GM19468 (cell line): ENCODE measurements at regions not wholly inside any gene's neighbourhood (a gene's known extent, or its start where the extent isn't known, plus 50 kb on each side); places are given as distances from the start of the nearest gene placed in this dataset.

Experiments
- ATAC-seq: cut with Tn5 transposase; IDR thresholded peaks from one replicate; pipeline ENCODE4 v1.9.1; 2021; ENCODE audit warnings: mild to moderate bottlenecking, moderate library complexity, moderate number of reproducible peaks; ENCODE audit not compliant: unreplicated experiment; ENCODE audit errors: extremely low read depth

- ATAC-seq, result no peak
These were observed 344.0 kb downstream of the SOX11 start for GRCh38 chr2:6036211-6036610.

- ATAC-seq, result no peak
These were observed 351.1 kb downstream of the SOX11 start for GRCh38 chr2:6043238-6043637.

GRCh38 chr2:6052649-6053048 is 360.5 kb downstream of the SOX11 start:
- no peak for ATAC-seq

GRCh38 chr2:6053743-6054142 is 361.6 kb downstream of the SOX11 start:
- no peak for ATAC-seq

GRCh38 chr2:6054161-6054671 is 362.0 kb downstream of the SOX11 start:
- ATAC-seq, result no peak

GRCh38 chr2:6060992-6061663 is 368.9 kb downstream of the SOX11 start:
- ATAC-seq, result no peak

GRCh38 chr2:6064757-6065156 is 372.6 kb downstream of the SOX11 start:
- no peak for ATAC-seq

GRCh38 chr2:6065703-6066102 is 373.5 kb downstream of the SOX11 start:
- no peak for ATAC-seq

- ATAC-seq, result no peak
These were observed 374.9 kb downstream of the SOX11 start for GRCh38 chr2:6067089-6067488.

GRCh38 chr2:6067806-6068205 is 375.6 kb downstream of the SOX11 start:
- ATAC-seq, result no peak

- ATAC-seq, result no peak
These were observed 376.2 kb downstream of the SOX11 start for GRCh38 chr2:6068429-6068828.

GRCh38 chr2:6069381-6069780 is 377.2 kb downstream of the SOX11 start:
- no peak for ATAC-seq

GRCh38 chr2:6071519-6071918 is 379.3 kb downstream of the SOX11 start:
- no peak for ATAC-seq

- no peak for ATAC-seq
These were observed 380.1 kb downstream of the SOX11 start for GRCh38 chr2:6072276-6072675.

GRCh38 chr2:6072768-6073167 is 380.6 kb downstream of the SOX11 start:
- no peak for ATAC-seq

GRCh38 chr2:6073191-6074088 is 381.3 kb downstream of the SOX11 start:
- no peak for ATAC-seq

GRCh38 chr2:6074089-6074643 is 382.0 kb downstream of the SOX11 start:
- ATAC-seq, result no peak

GRCh38 chr2:6077585-6077984 is 385.4 kb downstream of the SOX11 start:
- ATAC-seq, result no peak

GRCh38 chr2:6078414-6078813 is 386.2 kb downstream of the SOX11 start:
- no peak for ATAC-seq

GRCh38 chr2:6079405-6079804 is 387.2 kb downstream of the SOX11 start:
- no peak for ATAC-seq
